Thyroid gland (tissue), 4 donors: ENCODE measurements at regions not wholly inside any gene's neighbourhood (a gene's known extent, or its start where the extent isn't known, plus 50 kb on each side); places are given as distances from the start of the nearest gene placed in this dataset.

ENCODE experiments used
- POLR2A ChIP-seq, 2 donors: fragments of 450-650 bp; IDR thresholded peaks; one replicate each; pipeline ENCODE4 v1.6.1; 2017; ENCODE audit warnings: antibody characterized with exemption in 2 of 2, mild to moderate bottlenecking in 2 of 2, moderate library complexity in 1 of 2
- TF ChIP-seq, protein P1 (sequence below), 6 experiments: fragments of 200-600 bp in 3 of 6; fragments of 450-650 bp in 3 of 6; sonication (generic) in 3 of 6; IDR thresholded peaks; one replicate each; pipeline ENCODE4 v1.5.1; 2016 to 2019; ENCODE audit warnings: antibody characterized with exemption in 6 of 6, mild to moderate bottlenecking in 2 of 6, inconsistent platforms in 1 of 6, moderate library complexity in 1 of 6

DNA sequence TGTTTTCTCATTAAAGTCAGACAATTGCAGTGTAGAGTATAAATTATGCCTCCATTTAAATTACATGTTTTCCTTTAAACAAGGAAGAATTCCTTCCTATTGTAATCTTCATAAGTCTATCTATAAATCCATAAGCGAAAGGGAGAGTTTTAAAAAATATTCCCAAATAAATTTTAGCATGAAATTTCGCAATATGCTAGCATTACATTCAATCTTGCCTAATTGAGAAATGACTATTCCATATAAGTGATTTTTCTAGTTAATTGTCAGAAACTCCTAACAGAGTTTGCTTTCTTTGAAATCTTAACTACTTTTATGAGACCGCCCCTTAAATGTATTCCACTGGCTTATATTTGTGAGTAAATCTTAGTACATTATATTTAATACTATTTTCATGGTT is 133.1 kb upstream of the CRIM1 start:
- TF ChIP-seq, protein P1, sequence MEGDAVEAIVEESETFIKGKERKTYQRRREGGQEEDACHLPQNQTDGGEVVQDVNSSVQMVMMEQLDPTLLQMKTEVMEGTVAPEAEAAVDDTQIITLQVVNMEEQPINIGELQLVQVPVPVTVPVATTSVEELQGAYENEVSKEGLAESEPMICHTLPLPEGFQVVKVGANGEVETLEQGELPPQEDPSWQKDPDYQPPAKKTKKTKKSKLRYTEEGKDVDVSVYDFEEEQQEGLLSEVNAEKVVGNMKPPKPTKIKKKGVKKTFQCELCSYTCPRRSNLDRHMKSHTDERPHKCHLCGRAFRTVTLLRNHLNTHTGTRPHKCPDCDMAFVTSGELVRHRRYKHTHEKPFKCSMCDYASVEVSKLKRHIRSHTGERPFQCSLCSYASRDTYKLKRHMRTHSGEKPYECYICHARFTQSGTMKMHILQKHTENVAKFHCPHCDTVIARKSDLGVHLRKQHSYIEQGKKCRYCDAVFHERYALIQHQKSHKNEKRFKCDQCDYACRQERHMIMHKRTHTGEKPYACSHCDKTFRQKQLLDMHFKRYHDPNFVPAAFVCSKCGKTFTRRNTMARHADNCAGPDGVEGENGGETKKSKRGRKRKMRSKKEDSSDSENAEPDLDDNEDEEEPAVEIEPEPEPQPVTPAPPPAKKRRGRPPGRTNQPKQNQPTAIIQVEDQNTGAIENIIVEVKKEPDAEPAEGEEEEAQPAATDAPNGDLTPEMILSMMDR (IDR thresholded peaks at IDR 0.05) = no peak
- TF ChIP-seq POLR2A (IDR thresholded peaks at IDR 0.05) = no peak
